Activated naive CD8-positive, alpha-beta T cell (primary cell): ENCODE measurements at regions not wholly inside any gene's neighbourhood (a gene's known extent, or its start where the extent isn't known, plus 50 kb on each side); places are given as distances from the start of the nearest gene placed in this dataset.
A peak's percentile ranks its signal among the peaks of the same experiment; 100 is the strongest.
"Not testable (repeated sequence)": the region's sequence is repeated elsewhere in the genome, so short reads cannot be mapped to it uniquely, and the experiment has no call there.

ENCODE experiments used
- H3K27ac Mint-ChIP-seq: one replicate; pipeline ENCODE4 v1.8.0; 2021; ENCODE audit warnings: mixed read lengths
- H3K27me3 Mint-ChIP-seq: one replicate; pipeline ENCODE4 v1.8.0; 2021; ENCODE audit warnings: mixed read lengths
- H3K36me3 Mint-ChIP-seq: one replicate; pipeline ENCODE4 v1.8.0; 2021; ENCODE audit warnings: mixed read lengths
- H3K4me1 Mint-ChIP-seq: one replicate; pipeline ENCODE4 v1.8.0; 2021; ENCODE audit warnings: low read depth, mixed read lengths
- H3K4me3 Mint-ChIP-seq: one replicate; pipeline ENCODE4 v1.8.0; 2021; ENCODE audit warnings: mild to moderate bottlenecking, mixed read lengths
- H3K9me3 Mint-ChIP-seq: one replicate; pipeline ENCODE4 v1.8.0; 2021; ENCODE audit warnings: low read depth, mixed read lengths

GRCh38 chr1:148293651-148294050 lies 141.6 kb upstream of the NBPF11 start:
- no peak overlapping the region for H3K27ac Mint-ChIP-seq
- H3K9me3 Mint-ChIP-seq = no peaks in the 10 kb centered on the region
- H3K4me1 Mint-ChIP-seq = no peaks in the 10 kb centered on the region
- no peaks in the 10 kb centered on the region for H3K36me3 Mint-ChIP-seq
- H3K27me3 Mint-ChIP-seq = peaks cover 2% of the 10 kb centered on the region
- no peak overlapping the region for H3K4me3 Mint-ChIP-seq

GRCh38 chr1:148292915-148293314 lies 140.8 kb upstream of the NBPF11 start:
- Mint-ChIP-seq H3K27ac (no peak overlapping the region), H3K36me3 (no peaks in the 10 kb centered on the region), H3K9me3 (no peaks in the 10 kb centered on the region), H3K4me1 (no peaks in the 10 kb centered on the region), H3K4me3 (no peak overlapping the region), H3K27me3 (peaks cover 2% of the 10 kb centered on the region)

GRCh38 chr1:148290881-148291280 lies 138.8 kb upstream of the NBPF11 start:
- Mint-ChIP-seq H3K4me1 (no peaks in the 10 kb centered on the region), H3K27me3 (peaks cover 2% of the 10 kb centered on the region), H3K36me3 (no peaks in the 10 kb centered on the region), H3K27ac (no peak overlapping the region), H3K9me3 (no peaks in the 10 kb centered on the region), H3K4me3 (no peak overlapping the region)

GRCh38 chr1:148289647-148290046 lies 137.6 kb upstream of the NBPF11 start:
- H3K27me3 Mint-ChIP-seq = peaks cover 2% of the 10 kb centered on the region
- H3K4me1 Mint-ChIP-seq = no peaks in the 10 kb centered on the region
- H3K36me3 Mint-ChIP-seq = no peaks in the 10 kb centered on the region
- no peak overlapping the region for H3K4me3 Mint-ChIP-seq
- H3K9me3 Mint-ChIP-seq = no peaks in the 10 kb centered on the region
- no peak overlapping the region for H3K27ac Mint-ChIP-seq

GRCh38 chr1:148285946-148286345 lies 133.9 kb upstream of the NBPF11 start:
- not testable (repeated sequence) for H3K27ac Mint-ChIP-seq, H3K4me1 Mint-ChIP-seq, H3K4me3 Mint-ChIP-seq, H3K9me3 Mint-ChIP-seq, H3K36me3 Mint-ChIP-seq, H3K27me3 Mint-ChIP-seq

- H3K9me3 Mint-ChIP-seq, H3K36me3 Mint-ChIP-seq: not testable (repeated sequence)
- Mint-ChIP-seq H3K27me3 (peaks cover 17% of the 10 kb centered on the region), H3K4me3 (peak overlapping the region; percentile 93), H3K27ac (peak overlapping the region; percentile 90), H3K4me1 (peaks cover 12% of the 10 kb centered on the region)
Measured at GRCh38 chr1:148280831-148281572, 128.9 kb upstream of the NBPF11 start.

- H3K27ac Mint-ChIP-seq, H3K36me3 Mint-ChIP-seq, H3K9me3 Mint-ChIP-seq: not testable (repeated sequence)
- peaks cover 20% of the 10 kb centered on the region for H3K27me3 Mint-ChIP-seq
- peak overlapping the region; percentile 93 for H3K4me3 Mint-ChIP-seq
- peaks cover 12% of the 10 kb centered on the region for H3K4me1 Mint-ChIP-seq
Measured at GRCh38 chr1:148279002-148279542, 127.0 kb upstream of the NBPF11 start.

- not testable (repeated sequence) for H3K27ac Mint-ChIP-seq, H3K9me3 Mint-ChIP-seq, H3K4me3 Mint-ChIP-seq, H3K36me3 Mint-ChIP-seq
- Mint-ChIP-seq H3K27me3 (peaks cover 28% of the 10 kb centered on the region), H3K4me1 (peaks cover 12% of the 10 kb centered on the region)
Measured at GRCh38 chr1:148277865-148278279, 125.8 kb upstream of the NBPF11 start.

- not testable (repeated sequence) for H3K36me3 Mint-ChIP-seq, H3K9me3 Mint-ChIP-seq, H3K4me3 Mint-ChIP-seq, H3K27me3 Mint-ChIP-seq, H3K27ac Mint-ChIP-seq
- peaks cover 19% of the 10 kb centered on the region for H3K4me1 Mint-ChIP-seq
Measured at GRCh38 chr1:148267066-148267465, 115.0 kb upstream of the NBPF11 start.

- H3K9me3 Mint-ChIP-seq = no peaks in the 10 kb centered on the region
- peak overlapping the region; percentile 93 for H3K4me3 Mint-ChIP-seq
- peaks cover 19% of the 10 kb centered on the region for H3K4me1 Mint-ChIP-seq
- H3K27ac Mint-ChIP-seq = peak overlapping the region; percentile 99
- no peaks in the 10 kb centered on the region for H3K27me3 Mint-ChIP-seq
- no peaks in the 10 kb centered on the region for H3K36me3 Mint-ChIP-seq
Measured at GRCh38 chr1:148264374-148265276, 112.5 kb upstream of the NBPF11 start.

GRCh38 chr1:148263906-148264255 lies 111.8 kb upstream of the NBPF11 start:
- H3K4me1 Mint-ChIP-seq = peaks cover 19% of the 10 kb centered on the region
- no peaks in the 10 kb centered on the region for H3K9me3 Mint-ChIP-seq
- H3K4me3 Mint-ChIP-seq = peak overlapping the region; percentile 93
- no peaks in the 10 kb centered on the region for H3K27me3 Mint-ChIP-seq
- H3K36me3 Mint-ChIP-seq = no peaks in the 10 kb centered on the region
- peak overlapping the region; percentile 99 for H3K27ac Mint-ChIP-seq

- H3K9me3 Mint-ChIP-seq = no peaks in the 10 kb centered on the region
- peak overlapping the region; percentile 93 for H3K4me3 Mint-ChIP-seq
- no peaks in the 10 kb centered on the region for H3K36me3 Mint-ChIP-seq
- H3K27me3 Mint-ChIP-seq = no peaks in the 10 kb centered on the region
- H3K4me1 Mint-ChIP-seq = peaks cover 19% of the 10 kb centered on the region
- peak overlapping the region; percentile 99 for H3K27ac Mint-ChIP-seq
Measured at GRCh38 chr1:148263128-148263905, 111.2 kb upstream of the NBPF11 start.

- H3K27me3 Mint-ChIP-seq, H3K9me3 Mint-ChIP-seq, H3K27ac Mint-ChIP-seq, H3K4me3 Mint-ChIP-seq, H3K36me3 Mint-ChIP-seq: not testable (repeated sequence)
- H3K4me1 Mint-ChIP-seq = peaks cover 19% of the 10 kb centered on the region
Measured at GRCh38 chr1:148261684-148262083, 109.6 kb upstream of the NBPF11 start.

- not testable (repeated sequence) for H3K4me3 Mint-ChIP-seq, H3K27me3 Mint-ChIP-seq, H3K9me3 Mint-ChIP-seq, H3K36me3 Mint-ChIP-seq, H3K27ac Mint-ChIP-seq, H3K4me1 Mint-ChIP-seq
Measured at GRCh38 chr1:148257886-148258285, 105.8 kb upstream of the NBPF11 start.
